ENCODE measurements at regions not wholly inside any gene's neighbourhood (a gene's known extent, or its start where the extent isn't known, plus 50 kb on each side); places are given as distances from the start of the nearest gene placed in this dataset.
"Not testable (repeated sequence)": the region's sequence is repeated elsewhere in the genome, so short reads cannot be mapped to it uniquely, and the experiment has no call there.

DNA sequence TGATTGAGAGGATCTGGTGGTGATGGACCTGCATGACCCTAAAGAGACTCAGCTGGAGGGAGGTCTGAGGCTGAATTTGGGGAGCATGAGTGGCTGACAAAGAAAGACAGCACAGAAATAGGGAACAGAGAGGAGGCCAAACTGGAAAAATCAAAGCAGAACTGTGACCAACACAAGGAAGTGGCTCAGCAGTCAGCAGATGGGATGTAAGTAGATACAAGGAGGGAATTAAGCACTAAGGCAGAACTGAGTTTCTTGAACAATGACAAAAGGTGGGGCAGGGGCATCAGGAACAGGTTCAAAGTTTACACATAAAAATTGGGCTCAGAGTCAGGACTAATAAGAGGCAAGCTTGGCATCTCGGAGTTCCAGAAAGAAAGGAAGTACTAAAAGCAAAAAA, 144.3 kb upstream of the KLF3 start:
- DNase-seq (ENCODE audit: low spot score): no peak

- DNase-seq (ENCODE audit: low spot score): no peak
Observed at GRCh38 chr4:38523054-38523453, 140.9 kb upstream of the KLF3 start.

DNA sequence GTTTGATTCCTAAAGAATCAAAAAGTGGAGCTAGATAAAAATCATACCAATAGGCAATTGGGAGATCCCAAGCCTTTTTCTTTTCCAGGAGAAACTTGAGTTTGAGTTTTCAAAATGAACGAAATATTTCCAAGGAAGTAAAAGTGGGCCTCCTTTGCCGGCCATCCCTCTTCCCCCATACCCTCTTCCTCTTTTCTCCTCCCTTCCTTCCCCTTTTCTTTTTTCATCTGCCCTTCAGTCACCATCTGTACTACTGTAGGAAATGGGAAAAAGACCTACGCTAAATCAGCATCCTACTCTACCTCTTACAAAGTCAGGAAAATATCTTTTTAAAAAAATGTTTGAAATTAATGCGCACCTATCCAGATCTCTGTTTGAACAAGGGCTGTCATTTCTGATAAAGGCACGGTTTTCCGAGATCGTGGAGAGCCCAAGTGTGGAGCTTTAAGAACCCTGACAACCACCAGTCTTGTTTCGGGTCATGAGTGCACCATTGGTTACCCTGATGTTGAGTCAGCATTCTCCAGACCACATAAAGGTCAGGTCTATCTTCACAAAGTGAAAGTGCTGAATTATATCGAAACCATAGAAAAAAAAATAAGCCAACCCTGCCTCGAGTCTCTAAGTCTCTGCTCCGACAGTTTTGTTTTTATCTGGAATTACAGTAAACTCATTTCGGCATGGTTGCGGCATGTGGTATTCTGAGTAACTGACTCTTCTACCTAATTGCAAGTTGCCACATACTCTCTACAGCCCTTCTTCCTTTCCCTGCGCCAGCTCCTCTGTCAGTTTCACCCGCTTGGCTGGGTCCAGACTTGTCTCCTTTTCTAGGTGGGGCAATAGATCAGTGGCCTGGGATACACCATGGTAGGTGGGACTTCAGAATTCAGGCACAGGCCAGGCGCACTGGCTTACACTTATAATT, 140.2 kb upstream of the KLF3 start:
- no peak for DNase-seq (ENCODE audit: low spot score)

GRCh38 chr4:38526412-38526811, 137.6 kb upstream of the KLF3 start:
- DNase-seq (ENCODE audit: low spot score): no peak

GRCh38 chr4:38529189-38530115, 134.5 kb upstream of the KLF3 start:
- peak; percentile 3 for DNase-seq (ENCODE audit: low spot score)

GRCh38 chr4:38530486-38530885, 133.5 kb upstream of the KLF3 start:
- no peak for DNase-seq (ENCODE audit: low spot score)

DNA sequence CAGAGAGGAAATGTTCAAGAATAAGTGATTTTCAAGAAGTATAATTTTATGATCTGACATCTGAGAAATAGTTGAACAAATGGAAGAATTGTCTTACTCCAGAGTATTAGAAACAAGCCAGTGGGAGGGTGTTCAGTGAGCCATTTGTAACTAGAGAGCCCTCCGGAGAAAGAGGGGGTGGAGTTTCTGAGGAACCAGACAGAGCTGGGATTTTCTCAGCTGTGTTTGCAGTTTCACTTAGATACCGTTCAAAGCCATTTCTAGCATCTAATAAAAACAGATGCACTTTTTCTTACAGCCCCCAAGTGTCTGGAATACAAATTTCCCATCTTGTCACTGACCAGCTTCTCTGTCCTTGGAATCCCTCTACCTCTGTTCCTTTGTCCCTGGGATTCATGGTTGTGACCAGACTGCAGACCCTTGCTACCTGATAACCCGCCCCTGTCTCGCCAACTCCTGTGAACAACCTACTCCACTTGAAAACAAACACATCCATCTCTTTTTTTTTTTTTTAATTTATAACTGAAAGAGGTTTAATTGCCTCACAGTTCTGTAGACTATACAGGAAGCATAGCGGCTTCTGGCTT, 132.8 kb upstream of the KLF3 start:
- DNase-seq (ENCODE audit: low spot score): no peak

DNA sequence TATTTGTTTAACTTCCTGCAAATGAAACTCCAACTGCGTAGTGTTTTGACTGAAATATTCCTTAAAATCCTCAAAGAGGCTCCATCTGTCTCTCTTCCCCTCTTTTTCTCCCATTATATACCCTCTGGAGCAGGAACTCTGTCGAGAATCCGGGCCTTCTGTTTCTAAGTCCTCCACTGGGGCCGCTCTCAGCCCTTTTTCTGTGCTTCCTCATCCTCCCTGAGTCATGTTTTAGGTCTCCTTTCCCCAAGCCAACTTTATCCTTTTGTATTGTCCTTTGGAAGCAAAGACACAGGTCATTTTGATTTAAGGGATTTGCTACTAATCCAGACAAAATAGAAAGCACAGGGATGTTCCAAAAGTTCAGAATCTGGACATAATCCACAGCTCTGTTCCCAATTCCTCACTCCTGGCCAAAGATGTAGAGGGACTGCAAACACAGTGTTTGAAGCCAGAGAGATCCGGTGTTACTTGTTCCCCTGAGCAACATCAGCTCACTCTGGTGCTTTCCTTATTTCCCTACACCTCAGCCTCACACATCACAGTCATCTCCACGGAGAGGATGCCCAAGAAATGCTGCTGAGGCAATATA, 131.0 kb upstream of the KLF3 start:
- no peak for DNase-seq (ENCODE audit: low spot score)

- no peak for DNase-seq (ENCODE audit: low spot score)
Observed at GRCh38 chr4:38534344-38535045, 129.5 kb upstream of the KLF3 start.

- DNase-seq (ENCODE audit: low spot score): not testable (repeated sequence)
Observed at GRCh38 chr4:38535071-38535470, 128.9 kb upstream of the KLF3 start.

DNA sequence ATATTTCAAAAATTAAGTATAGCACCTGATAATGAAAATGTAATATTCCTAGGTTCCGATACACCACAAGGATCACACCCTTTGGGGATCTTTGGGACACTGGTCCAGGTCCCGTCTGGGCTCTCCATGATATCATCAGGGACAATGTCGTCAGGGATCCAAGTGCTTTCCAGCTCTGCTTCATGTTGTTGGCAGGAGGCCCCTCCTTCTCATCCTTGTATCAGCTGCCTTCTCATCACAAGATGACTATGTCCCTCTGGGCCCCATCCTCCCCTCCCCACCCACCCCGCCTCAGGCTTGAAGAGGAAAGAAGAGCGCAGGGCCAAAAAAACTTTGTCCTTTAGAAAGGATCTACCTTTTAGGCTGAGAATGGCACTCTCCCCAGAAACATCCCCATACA, 128.3 kb upstream of the KLF3 start:
- DNase-seq (ENCODE audit: low spot score): no peak

GRCh38 chr4:38536716-38537115, 127.3 kb upstream of the KLF3 start:
- DNase-seq (ENCODE audit: low spot score): no peak

GRCh38 chr4:38537666-38538065, 126.3 kb upstream of the KLF3 start:
- no peak for DNase-seq (ENCODE audit: low spot score)

GRCh38 chr4:38538517-38538916, 125.5 kb upstream of the KLF3 start:
- DNase-seq (ENCODE audit: low spot score): no peak

- DNase-seq (ENCODE audit: low spot score): no peak
Observed at GRCh38 chr4:38539501-38539900, 124.5 kb upstream of the KLF3 start.

DNA sequence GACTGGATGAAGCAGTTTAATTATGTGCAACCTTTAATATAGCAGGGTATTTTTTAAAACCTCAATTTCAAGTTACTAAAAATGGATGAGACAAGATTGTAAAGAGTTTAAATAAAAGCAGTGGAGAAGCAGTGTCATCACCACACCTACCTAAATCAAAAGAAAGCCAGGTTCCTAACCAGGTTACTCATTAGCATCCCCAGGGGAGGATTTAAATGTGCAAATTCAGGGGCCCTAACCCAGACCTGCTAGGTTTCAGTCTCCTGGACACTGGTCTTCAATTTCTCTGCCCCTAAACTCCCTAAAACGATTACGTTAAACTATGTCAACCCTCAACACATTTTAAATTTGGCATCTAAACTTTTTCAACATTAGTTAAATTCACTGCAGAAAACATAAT, 116.9 kb upstream of the KLF3 start:
- no peak for DNase-seq (ENCODE audit: low spot score)

DNA sequence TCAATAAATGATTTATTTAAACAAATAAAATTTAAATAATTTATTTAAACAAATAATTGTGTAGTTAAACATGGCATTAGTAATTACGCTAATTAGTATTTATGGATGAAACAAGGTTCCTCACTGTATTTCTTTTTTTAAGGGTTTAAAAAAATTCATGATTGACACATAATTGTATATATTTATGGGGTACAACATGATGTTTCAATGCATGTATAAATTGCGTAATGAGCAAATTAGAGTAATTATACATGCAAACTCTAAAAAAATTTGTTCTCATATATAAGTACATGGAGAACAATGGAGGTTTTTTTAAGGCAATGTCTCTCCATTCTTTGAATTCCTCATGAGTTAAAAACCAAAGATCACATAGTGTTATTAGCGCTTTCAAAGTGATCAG, 115.7 kb upstream of the KLF3 start:
- DNase-seq (ENCODE audit: low spot score): no peak

- no peak for DNase-seq (ENCODE audit: low spot score)
Observed at GRCh38 chr4:38559374-38559773, 104.6 kb upstream of the KLF3 start.

DNA sequence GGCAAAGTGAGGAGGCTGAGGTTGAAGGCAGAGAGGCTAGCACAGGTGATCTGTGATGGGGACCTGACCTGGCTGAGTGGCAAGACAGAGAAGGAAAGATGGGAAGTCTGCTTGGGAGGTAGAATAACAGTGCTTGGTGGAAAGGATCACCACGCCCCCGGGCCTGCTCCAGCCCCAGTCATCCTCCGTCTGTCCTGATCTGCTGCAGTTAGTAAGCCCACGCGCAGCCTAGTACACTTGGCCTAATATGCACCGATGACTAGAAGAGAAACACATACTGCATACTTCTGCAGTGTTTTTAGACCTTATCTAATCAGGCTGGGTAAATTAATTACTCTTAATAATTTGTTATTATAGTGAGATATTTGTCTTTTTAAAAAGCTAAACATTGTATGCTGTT, 103.7 kb upstream of the KLF3 start:
- DNase-seq (ENCODE audit: low spot score): no peak

DNA sequence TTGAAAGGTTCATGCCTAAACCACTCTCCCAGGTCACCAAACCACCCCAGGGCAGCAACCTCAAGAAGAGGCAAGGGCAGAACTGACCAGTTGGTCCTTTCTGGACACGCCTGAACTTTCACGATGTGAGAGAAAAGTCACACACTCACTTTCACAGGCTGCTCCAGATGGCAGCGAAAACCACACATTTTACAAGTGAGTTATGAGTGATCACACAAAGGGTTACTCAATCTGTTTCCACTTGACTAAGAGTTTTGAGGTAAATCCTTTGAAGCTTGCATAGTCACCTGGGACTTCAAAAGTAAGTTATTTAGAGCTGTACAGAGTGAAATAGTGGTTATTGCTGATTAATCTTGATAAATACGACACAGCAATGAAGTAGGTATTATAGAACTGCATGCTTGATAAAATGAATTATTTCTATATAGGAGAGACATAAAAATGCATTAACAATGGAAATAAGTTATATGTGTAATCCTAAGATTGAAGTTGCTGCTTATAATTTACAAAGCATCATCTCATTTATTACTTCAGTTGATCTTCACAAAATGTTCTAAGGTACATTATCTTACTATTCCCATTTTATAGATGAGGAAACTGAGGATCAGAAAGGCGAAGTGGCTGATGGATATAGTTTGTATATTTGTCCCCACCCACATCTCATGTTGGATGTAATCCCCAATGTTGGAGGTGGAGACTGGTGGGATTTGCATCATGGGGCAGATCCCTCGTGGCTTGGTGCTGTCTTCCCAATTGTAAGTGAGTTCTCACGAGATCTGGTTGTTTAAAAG, 103.0 kb upstream of the KLF3 start:
- peak; percentile 26 for DNase-seq (ENCODE audit: low spot score)

DNA sequence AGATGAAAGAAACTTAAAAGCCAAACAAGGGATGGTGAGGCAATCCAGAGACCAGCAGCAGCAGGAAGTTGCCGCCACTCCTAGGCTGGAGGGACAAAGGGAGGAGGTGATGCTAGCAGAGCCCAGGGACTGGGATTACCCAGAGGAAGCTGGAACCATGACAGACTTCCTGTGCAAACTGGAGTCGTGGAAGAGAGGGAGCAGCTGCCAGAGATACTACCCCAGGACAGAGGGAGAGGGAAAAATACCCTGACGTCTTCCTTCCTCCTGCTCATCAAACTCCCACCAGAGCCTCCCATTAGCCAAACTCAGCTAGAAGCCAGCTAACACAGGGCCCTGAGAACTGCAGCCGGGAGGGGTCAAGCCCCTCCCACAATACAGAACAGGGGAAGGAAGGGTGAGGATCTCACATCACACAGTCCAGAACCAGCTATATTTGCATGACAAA, 101.2 kb upstream of the KLF3 start:
- no peak for DNase-seq (ENCODE audit: low spot score)

Measured in SW480 (cell line).